NT2/D1 (cell line): ENCODE measurements at regions not wholly inside any gene's neighbourhood (a gene's known extent, or its start where the extent isn't known, plus 50 kb on each side); places are given as distances from the start of the nearest gene placed in this dataset.

Experiments used
- DNase-seq: peaks from one replicate; pipeline ENCODE4 v3.0.0-alpha.2; 2011; ENCODE audit warnings: low read depth, low spot score
- H3K27me3 ChIP-seq: 2 replicates; pipeline ENCODE4 v1.6.0; 2011; ENCODE audit warnings: mild to moderate bottlenecking; ENCODE audit not compliant: insufficient read length, insufficient read depth
- H3K36me3 ChIP-seq: 2 replicates; pipeline ENCODE4 v1.6.1; 2011; ENCODE audit warnings: mild to moderate bottlenecking, low read length, mixed read lengths; ENCODE audit not compliant: insufficient read depth, insufficient read length
- H3K4me1 ChIP-seq: 2 replicates; pipeline ENCODE4 v1.5.1; 2011; ENCODE audit not compliant: insufficient read depth, insufficient read length
- H3K4me3 ChIP-seq: 2 replicates; pipeline ENCODE4 v1.5.1; 2011; ENCODE audit warnings: low read depth; ENCODE audit not compliant: insufficient read length
- H3K9ac ChIP-seq: 2 replicates; pipeline ENCODE4 v1.6.0; 2011; ENCODE audit warnings: low read depth; ENCODE audit not compliant: insufficient read length
- H3K9me3 ChIP-seq: 2 replicates; pipeline ENCODE4 v1.5.1; 2011; ENCODE audit warnings: mild to moderate bottlenecking, low read length; ENCODE audit not compliant: insufficient read depth
- SUZ12 ChIP-seq: IDR thresholded peaks from 2 replicates; pipeline ENCODE4 v1.6.1; 2011; ENCODE audit not compliant: insufficient read length, insufficient read depth; ENCODE audit errors: extremely low read depth
- YY1 ChIP-seq: IDR thresholded peaks from 2 replicates; pipeline ENCODE4 v1.6.1; 2011; ENCODE audit not compliant: insufficient read length, insufficient read depth
- ZNF274 ChIP-seq: IDR thresholded peaks from 2 replicates; pipeline ENCODE4 v1.6.1; 2011; ENCODE audit warnings: mild to moderate bottlenecking, low read depth, low read length

DNA sequence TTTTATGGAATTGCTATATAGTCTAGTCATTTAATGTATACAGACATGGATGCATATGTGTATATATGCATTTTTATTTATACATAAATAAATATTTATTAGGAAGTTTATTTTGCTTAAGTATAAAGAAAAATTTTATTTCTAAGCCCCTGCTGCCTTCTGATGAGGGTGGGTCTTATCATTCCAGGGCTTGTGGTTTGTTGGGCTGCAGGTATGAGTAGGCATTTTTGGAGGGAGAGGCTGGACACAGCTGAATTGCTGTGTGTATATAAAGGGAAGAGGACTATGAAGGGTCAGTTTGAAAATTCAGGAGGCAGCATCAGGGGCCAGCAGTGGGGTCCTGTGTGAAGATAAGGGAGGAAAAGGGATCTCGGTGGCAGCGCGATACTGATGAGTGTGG is 189.4 kb downstream of the TMEM182 start:
- TF ChIP-seq SUZ12 (no peak), ZNF274 (no peak), YY1 (no peak)

DNA sequence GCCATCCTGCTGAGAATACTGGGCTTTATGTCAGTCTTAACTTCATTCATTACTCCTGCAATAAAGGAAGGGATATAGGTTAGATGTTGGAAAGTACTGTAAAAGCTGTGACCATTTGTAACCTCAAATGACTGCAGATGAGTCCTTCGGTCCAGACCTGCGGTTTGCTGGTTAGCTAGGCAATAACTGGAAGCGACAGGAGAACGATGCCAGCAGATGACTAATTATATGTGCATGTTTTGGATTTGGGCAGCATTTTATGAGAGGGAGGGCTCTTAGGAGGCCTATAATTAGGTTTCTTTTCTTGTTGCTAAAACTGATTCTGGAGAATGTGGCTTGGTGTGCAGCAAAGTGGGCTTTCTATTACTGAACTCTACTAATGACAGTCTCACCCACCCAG is 205.6 kb downstream of the TMEM182 start:
- Histone ChIP-seq H3K9ac (no peak overlapping the region), H3K27me3 (no peaks in the 10 kb centered on the region), H3K4me3 (no peak overlapping the region), H3K4me1 (no peaks in the 10 kb centered on the region), H3K9me3 (no peaks in the 10 kb centered on the region), H3K36me3 (no peaks in the 10 kb centered on the region)
- no peak for DNase-seq
- TF ChIP-seq SUZ12: no peak
- TF ChIP-seq YY1: no peak
- no peak for TF ChIP-seq ZNF274

More for the DNA sequence above, 189.4 kb downstream of the TMEM182 start:
- no peaks in the 10 kb centered on the region for H3K9me3 ChIP-seq
- H3K36me3 ChIP-seq: no peaks in the 10 kb centered on the region
- no peak overlapping the region for H3K9ac ChIP-seq
- H3K27me3 ChIP-seq: no peaks in the 10 kb centered on the region
- no peak for DNase-seq
- no peak overlapping the region for H3K4me3 ChIP-seq
- no peaks in the 10 kb centered on the region for H3K4me1 ChIP-seq

- DNase-seq: no peak
- H3K27me3 ChIP-seq: no peaks in the 10 kb centered on the region
- no peaks in the 10 kb centered on the region for H3K4me1 ChIP-seq
- H3K9ac ChIP-seq: no peak overlapping the region
- TF ChIP-seq SUZ12 (no peak), ZNF274 (no peak), YY1 (no peak)
- no peaks in the 10 kb centered on the region for H3K36me3 ChIP-seq
- no peak overlapping the region for H3K4me3 ChIP-seq
- H3K9me3 ChIP-seq: no peaks in the 10 kb centered on the region
Observed at GRCh38 chr2:102968375-102968774, 206.5 kb downstream of the TMEM182 start.

DNA sequence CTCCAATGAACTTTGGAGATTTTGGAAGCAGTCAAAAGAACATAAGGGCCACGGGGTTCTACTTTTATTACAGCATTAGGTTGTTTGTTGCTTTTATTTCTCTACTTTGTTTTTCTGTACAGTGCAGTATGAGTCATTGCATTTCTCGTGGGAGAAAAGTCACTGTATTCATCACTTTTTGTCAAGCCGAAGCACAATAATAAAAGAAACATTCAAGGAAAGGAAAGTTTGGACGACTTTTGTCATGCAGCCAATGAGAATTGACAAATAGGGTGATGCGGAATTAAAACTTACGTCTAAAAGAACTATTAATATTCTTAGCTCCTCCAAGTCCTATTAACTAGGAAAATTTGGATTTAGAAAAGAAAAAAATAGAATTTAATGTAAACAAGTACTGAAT is 209.9 kb downstream of the TMEM182 start:
- TF ChIP-seq ZNF274: no peak
- no peak for TF ChIP-seq SUZ12
- no peak for TF ChIP-seq YY1
- no peaks in the 10 kb centered on the region for H3K4me1 ChIP-seq
- H3K9me3 ChIP-seq: no peaks in the 10 kb centered on the region
- H3K4me3 ChIP-seq: no peak overlapping the region
- DNase-seq: no peak
- H3K36me3 ChIP-seq: no peaks in the 10 kb centered on the region
- H3K9ac ChIP-seq: no peak overlapping the region
- no peaks in the 10 kb centered on the region for H3K27me3 ChIP-seq

- Histone ChIP-seq H3K4me3 (no peak overlapping the region), H3K9ac (no peak overlapping the region), H3K4me1 (no peaks in the 10 kb centered on the region), H3K36me3 (no peaks in the 10 kb centered on the region), H3K27me3 (no peaks in the 10 kb centered on the region), H3K9me3 (no peaks in the 10 kb centered on the region)
- no peak for TF ChIP-seq YY1
- TF ChIP-seq ZNF274: no peak
- TF ChIP-seq SUZ12: no peak
- DNase-seq: peak; percentile 65
Observed at GRCh38 chr2:102975996-102976975, 214.5 kb downstream of the TMEM182 start.

DNA sequence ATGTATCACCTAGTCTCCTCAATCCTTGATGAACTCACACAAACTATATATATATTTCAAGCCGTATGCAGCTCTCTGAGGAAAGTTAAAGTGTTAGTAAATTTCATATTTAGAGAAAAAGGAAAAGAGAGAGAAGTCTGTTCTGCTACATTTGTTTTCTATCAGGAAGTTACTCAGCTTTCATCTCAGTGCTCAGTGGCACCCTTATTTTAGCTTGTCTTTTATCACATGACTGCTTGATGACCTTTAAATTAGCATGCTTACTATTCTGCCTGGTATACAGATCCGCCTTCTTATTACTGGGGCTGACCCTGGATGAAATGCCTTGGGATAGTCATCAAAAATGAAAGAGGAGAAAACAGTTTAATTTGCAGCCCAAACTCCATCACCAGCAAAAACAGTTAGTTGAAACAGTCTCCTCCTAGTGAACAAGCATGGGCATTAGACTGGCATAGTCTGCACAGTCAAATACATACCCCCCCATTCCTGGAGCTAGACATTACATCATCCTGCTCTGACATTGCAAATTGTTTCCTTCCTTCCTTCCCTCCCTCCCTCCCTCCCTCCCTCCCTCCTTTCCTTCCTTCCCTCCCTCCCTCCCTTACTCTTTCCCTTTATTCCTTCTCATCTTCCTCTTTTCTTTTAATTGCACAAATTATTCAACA is 215.7 kb downstream of the TMEM182 start:
- no peaks in the 10 kb centered on the region for H3K36me3 ChIP-seq
- no peak overlapping the region for H3K9ac ChIP-seq
- TF ChIP-seq SUZ12 (no peak), ZNF274 (no peak), YY1 (no peak)

GRCh38 chr2:102978091-102978490 is 216.3 kb downstream of the TMEM182 start:
- no peak for DNase-seq
- no peaks in the 10 kb centered on the region for H3K36me3 ChIP-seq
- H3K27me3 ChIP-seq: no peaks in the 10 kb centered on the region
- no peaks in the 10 kb centered on the region for H3K9me3 ChIP-seq
- H3K9ac ChIP-seq: no peak overlapping the region
- H3K4me3 ChIP-seq: no peak overlapping the region
- TF ChIP-seq ZNF274: no peak
- no peak for TF ChIP-seq YY1
- no peak for TF ChIP-seq SUZ12
- H3K4me1 ChIP-seq: no peaks in the 10 kb centered on the region

More for the DNA sequence above, 215.7 kb downstream of the TMEM182 start:
- no peak for DNase-seq
- Histone ChIP-seq H3K9me3 (no peaks in the 10 kb centered on the region), H3K4me1 (no peaks in the 10 kb centered on the region), H3K4me3 (no peak overlapping the region), H3K27me3 (no peaks in the 10 kb centered on the region)
